HG02870 (cell line): ENCODE measurements at regions not wholly inside any gene's neighbourhood (a gene's known extent, or its start where the extent isn't known, plus 50 kb on each side); places are given as distances from the start of the nearest gene placed in this dataset.
"Not testable (repeated sequence)": the region's sequence is repeated elsewhere in the genome, so short reads cannot be mapped to it uniquely, and the experiment has no call there.

Experiments used
- ATAC-seq: cut with Tn5 transposase; IDR thresholded peaks from one replicate; pipeline ENCODE4 v1.9.1; 2021; ENCODE audit warnings: mild to moderate bottlenecking, moderate library complexity; ENCODE audit not compliant: unreplicated experiment

DNA sequence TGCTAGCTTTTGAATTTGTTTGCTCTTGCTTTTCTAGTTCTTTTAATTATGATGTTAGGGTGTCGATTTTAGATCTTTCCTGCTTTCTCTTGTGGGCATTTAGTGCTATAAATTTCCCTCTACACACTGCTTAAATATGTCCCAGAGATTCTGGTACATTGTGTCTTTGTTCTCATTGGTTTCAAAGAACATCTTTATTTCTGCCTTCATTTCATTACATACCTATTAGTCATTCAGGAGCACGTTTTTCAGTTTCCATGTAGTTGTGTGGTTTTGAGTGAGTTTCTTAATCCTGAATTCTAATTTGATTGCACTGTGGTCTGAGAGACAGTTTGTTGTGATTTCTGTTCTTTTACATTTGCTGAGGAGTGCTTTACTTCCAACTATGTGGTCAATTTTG is 51.2 kb upstream of the MB21D2 start:
- not testable (repeated sequence) for ATAC-seq

DNA sequence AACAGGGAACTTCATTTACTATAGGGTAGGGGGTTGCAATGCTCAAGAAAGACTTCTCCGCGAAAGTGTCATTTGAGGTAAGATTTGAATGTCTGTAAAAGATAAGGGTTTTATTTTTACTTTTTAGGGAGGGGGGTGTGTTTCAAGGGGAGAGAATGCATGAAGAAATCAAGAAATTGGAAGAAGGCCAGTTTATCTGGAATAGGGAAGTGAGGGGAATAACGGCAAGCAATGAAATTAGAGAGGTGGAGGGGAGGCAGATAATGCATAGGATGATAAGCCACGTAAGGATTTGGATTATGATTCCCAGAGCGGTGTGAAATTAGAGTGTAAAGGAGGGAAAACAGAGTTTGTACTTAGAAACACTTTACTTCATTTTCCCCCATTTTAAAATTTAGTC is 63.0 kb upstream of the MB21D2 start:
- ATAC-seq: no peak

DNA sequence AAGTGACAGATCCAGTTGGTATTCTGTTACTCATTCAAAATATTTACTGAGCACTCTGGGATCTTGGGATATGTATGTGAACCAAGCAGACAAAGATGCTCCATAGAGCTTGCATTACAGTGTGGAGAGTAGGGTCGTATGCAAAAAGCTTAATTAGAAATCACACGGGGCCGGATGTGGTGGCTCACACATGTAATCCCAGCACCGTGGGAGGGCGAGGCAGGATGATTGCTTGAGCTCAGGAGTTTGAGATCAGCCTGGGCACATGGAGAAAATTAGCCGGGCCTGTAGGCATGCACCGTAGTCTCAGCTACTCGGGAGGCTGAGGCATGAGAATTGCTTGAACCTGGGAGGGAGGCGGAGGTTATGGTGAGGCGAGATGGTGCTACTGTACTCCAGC is 68.7 kb upstream of the MB21D2 start:
- ATAC-seq: no peak

GRCh38 chr3:192991356-192991755 is 73.7 kb upstream of the MB21D2 start:
- ATAC-seq: no peak

GRCh38 chr3:192992361-192992760 is 74.7 kb upstream of the MB21D2 start:
- ATAC-seq: no peak

DNA sequence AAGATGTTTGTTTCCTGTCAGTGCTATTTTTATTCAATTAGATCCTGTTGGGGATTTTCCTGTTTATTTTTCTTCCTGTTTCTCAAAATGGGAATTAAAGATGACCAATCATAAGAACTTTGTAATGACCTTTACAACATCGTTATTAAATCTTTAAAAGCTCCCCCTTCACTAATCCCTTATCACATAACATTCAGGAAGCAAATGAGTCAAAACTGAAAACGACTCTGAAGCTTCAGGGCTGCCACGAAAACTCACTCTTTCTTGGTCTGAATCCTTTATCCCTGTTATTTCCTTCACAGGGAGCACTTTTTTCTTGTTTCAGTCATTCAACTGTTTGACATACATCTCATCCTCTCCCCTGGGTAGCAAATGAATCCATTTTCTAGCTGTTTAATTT is 75.8 kb upstream of the MB21D2 start:
- ATAC-seq: no peak

DNA sequence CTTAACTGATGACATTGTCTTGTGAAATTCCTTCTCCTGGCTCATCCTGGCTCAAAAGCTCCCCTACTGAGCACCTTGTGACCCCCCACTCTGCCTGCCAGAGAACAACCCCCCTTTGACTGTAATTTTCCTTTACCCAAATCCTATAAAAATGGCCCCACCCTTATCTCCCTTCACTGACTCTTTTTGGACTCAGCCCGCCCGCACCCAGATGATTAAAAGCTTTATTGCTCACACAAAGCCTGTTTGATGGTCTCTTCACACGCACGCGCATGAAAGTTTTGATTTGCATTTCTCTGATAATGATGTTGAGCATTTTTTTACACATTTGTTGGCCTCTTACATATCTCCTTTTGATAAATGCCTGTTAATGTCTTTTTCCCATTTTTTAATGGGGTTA is 83.5 kb upstream of the MB21D2 start:
- ATAC-seq: not testable (repeated sequence)

GRCh38 chr3:193003624-193004023 is 86.0 kb upstream of the MB21D2 start:
- ATAC-seq: not testable (repeated sequence)

DNA sequence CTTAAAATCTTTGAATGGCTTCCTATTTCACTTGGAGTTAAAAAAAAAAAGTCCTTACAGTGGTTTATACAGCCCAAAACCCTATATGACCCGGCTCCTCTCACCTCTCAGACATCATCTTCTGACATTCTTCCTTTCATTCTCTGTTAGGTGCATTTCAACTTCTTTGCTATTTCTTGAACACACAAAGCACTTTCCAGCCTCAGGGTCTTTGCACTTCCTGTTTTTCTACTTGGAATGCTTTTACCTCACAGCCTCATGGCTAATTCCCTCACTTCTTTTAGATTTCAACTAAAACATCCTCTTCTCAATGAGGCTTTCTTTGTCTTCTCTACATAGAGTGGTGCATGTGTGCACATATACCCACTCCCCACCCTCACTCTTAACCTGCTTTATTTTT is 91.0 kb upstream of the MB21D2 start:
- no peak for ATAC-seq

DNA sequence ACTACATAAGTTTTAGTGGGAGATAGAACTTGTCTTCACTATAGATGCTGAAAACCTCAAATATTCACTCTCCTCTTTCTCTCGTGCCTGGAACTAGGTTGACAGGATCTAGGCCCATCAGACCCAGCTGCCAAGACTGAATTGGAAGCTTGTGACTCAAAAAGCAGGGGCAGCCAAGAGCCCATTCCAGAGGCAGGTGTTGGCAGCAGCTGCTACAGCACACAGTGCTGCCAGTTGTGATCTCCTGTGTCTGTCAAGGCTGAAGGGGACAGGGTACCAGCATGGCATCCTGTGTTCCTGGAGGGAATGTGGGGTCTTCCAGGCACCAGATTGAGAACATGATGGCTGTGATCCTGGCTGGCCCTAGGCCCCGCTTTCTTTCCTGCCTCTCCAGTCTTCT is 92.5 kb upstream of the MB21D2 start:
- ATAC-seq: no peak

DNA sequence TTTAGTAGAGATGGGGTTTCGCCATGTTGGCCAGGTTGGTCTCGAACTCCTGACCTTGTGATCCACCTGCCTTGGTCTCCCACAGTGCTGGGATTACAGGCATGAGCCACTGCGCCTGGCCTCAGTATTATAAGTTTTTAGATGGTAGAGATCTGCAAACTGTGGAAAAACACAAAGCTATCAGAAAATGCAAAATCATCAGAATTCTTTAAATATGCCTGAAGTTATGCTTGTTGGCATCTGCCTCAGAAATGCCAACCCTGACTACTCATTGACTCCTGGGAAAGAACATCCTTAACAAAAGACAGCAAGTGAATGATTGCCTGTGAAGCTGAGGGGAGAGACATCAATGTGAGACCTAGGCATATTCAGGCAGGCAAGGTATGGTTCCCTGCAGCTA is 94.3 kb upstream of the MB21D2 start:
- no peak for ATAC-seq

- no peak for ATAC-seq
Observed at GRCh38 chr3:193014902-193015301, 97.2 kb upstream of the MB21D2 start.

GRCh38 chr3:193016437-193016901 is 98.8 kb upstream of the MB21D2 start:
- no peak for ATAC-seq

- no peak for ATAC-seq
Observed at GRCh38 chr3:193021506-193022010, 103.9 kb upstream of the MB21D2 start.

- ATAC-seq: no peak
Observed at GRCh38 chr3:193023218-193023617, 105.6 kb upstream of the MB21D2 start.

- no peak for ATAC-seq
Observed at GRCh38 chr3:193028258-193028657, 110.6 kb upstream of the MB21D2 start.

DNA sequence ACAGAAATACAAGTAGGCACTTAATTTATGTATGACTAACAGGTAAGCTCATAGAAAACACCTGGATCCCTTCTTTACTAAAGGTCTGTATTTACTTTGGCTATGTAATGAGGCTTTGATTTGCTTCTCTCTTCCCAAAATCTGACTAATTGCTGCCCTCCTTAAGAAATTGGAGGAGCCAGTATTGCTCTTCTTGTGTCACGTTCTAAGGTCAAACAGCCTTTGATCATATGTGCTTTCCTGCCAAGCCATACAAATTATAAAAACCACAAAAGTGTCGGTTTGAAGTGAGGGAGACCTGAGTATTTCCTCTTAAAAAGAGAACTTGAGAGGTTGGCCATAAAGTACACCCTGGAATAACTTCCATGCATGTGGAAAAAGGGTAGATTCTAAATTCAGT is 112.1 kb upstream of the MB21D2 start:
- no peak for ATAC-seq

DNA sequence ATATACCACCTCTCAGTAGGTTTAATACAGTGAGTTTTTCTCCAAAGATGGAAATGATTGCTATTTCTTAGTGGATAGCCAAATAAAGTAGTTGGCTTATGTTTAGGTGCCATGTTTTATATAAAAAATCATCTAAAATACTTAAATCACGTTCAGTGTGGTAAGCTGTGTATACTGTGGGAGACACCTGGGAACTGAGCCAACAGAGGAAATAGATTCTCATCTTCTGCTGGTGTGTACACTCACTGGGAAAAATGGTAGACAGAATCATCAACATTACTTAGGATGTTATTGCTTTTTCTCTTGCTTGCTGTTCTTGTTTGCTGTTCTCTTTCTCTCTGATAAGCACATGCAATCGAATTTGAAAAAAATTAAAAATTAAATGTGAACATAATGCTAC is 112.6 kb upstream of the MB21D2 start:
- ATAC-seq: no peak

DNA sequence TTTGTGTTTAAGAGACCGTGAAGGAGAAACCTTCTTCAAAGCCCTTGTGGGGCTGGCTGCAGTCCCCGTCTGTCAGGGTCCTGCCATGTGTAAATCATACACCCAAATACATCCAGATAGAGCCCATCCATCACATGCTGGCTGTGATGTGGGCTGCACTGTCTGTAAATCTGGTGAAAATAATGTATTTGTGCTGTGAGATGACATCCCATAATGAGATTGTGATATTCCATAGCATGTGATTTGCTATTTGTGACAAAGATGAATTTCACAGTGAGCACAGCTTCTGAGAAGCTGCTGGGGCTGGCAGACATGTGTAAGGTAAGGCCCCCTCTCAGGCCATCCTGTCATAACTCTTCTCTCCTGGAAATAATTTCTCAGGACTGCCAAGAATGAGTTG is 114.3 kb upstream of the MB21D2 start:
- no peak for ATAC-seq

GRCh38 chr3:193033226-193033780 is 115.6 kb upstream of the MB21D2 start:
- no peak for ATAC-seq

DNA sequence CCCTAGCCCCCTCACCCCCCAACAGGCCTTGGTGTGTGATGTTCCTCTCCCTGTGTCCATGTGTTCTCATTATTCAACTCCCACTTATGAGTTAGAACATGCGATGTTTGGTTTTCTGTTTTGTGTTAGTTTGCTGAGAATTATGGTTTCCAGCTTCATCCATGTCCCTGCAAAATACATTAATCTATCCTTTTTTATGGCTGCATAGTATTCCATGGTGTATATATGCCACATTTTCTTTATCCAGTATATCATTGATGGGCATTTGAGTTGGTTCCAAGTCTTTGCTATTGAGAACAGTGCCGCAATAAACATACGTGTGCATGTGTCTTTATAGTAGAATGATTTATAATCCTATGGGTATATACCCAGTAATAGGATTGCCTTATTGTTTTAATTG is 120.2 kb upstream of the MB21D2 start:
- not testable (repeated sequence) for ATAC-seq

DNA sequence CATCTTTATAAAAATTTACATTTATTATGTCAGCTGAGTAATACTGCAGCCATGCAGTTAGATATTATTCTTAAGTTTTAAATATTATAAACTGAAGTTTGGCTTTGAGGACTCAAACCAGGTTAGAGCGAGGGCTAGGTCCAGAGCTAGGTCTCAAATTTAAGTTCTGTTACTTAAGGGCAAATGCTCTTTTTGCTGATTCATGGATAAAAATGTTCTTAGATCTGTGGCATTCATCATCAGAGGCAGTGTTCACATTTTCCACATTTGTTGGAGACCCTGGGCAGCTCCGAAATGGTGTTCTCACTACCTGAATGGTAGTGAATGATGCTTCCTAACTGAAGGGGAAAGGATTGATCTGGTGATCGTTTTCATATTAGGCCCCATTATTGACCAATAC is 121.4 kb upstream of the MB21D2 start:
- no peak for ATAC-seq
